Neural cell (in vitro differentiated cells): ENCODE measurements at regions not wholly inside any gene's neighbourhood (a gene's known extent, or its start where the extent isn't known, plus 50 kb on each side); places are given as distances from the start of the nearest gene placed in this dataset.

ENCODE experiments used
- H2AFZ ChIP-seq: fragments of 200-600, 300-800 bp; sonication (generic), shearing (Covaris generic); 2 replicates; pipeline ENCODE4 v1.6.0; 2014; ENCODE audit warnings: low read depth, mild to moderate bottlenecking, antibody characterized with exemption, low read length, moderate library complexity
- H3F3A ChIP-seq: fragments of 200-600 bp; shearing (Covaris generic); 2 replicates; pipeline ENCODE4 v1.6.1; 2016; ENCODE audit warnings: mild to moderate bottlenecking, moderate library complexity, mixed read lengths, antibody characterized with exemption, low read length; ENCODE audit not compliant: insufficient read depth, poor library complexity, severe bottlenecking
- H3K27ac ChIP-seq: fragments of 200-600, 300-800 bp; sonication (generic), shearing (Covaris generic); 2 replicates; pipeline ENCODE4 v1.5.1; 2014; ENCODE audit warnings: mild to moderate bottlenecking, low read length, moderate library complexity
- H3K27me3 ChIP-seq: fragments of 300-800, 200-600 bp; sonication (generic), shearing (Covaris generic); 2 replicates; pipeline ENCODE4 v1.6.0; 2014; ENCODE audit warnings: mild to moderate bottlenecking, low read depth, low read length, moderate library complexity; ENCODE audit not compliant: insufficient read depth
- H3K36me3 ChIP-seq: fragments of 300-800, 200-600 bp; sonication (generic), shearing (Covaris generic); 2 replicates; pipeline ENCODE4 v1.5.1; 2014; ENCODE audit warnings: mild to moderate bottlenecking, antibody characterized with exemption, low read length, moderate library complexity; ENCODE audit not compliant: insufficient read depth
- H3K4me2 ChIP-seq: fragments of 300-800, 200-600 bp; sonication (generic), shearing (Covaris generic); 2 replicates; pipeline ENCODE4 v1.6.0; 2014; ENCODE audit warnings: mild to moderate bottlenecking, low read length
- H3K4me3 ChIP-seq: fragments of 300-800, 200-600 bp; sonication (generic), shearing (Covaris generic); 2 replicates; pipeline ENCODE4 v1.5.1; 2014; ENCODE audit warnings: mild to moderate bottlenecking, low read length, moderate library complexity
- H3K79me2 ChIP-seq: fragments of 200-600 bp; shearing (Covaris generic); replicated peaks from 2 replicates; pipeline ENCODE4 v1.6.0; 2014; ENCODE audit warnings: mild to moderate bottlenecking, low read length, moderate library complexity; ENCODE audit not compliant: insufficient read depth
- H3K9ac ChIP-seq: fragments of 300-800, 200-600 bp; sonication (generic), shearing (Covaris generic); 2 replicates; pipeline ENCODE4 v1.6.1; 2016; ENCODE audit warnings: mild to moderate bottlenecking, low read length, mixed read lengths
- H3K9me2 ChIP-seq: fragments of 200-600 bp; shearing (Covaris generic); 2 replicates; pipeline ENCODE4 v1.6.1; 2016; ENCODE audit warnings: mild to moderate bottlenecking, low read length, mixed read lengths; ENCODE audit not compliant: insufficient read depth
- H3K9me3 ChIP-seq: fragments of 200-600, 300-800 bp; sonication (generic), shearing (Covaris generic); 2 replicates; pipeline ENCODE4 v1.6.1; 2016; ENCODE audit warnings: mild to moderate bottlenecking, mixed run types, low read length, moderate library complexity, mixed read lengths
- H4K20me1 ChIP-seq: fragments of 200-600 bp; shearing (Covaris generic); 2 replicates; pipeline ENCODE4 v1.6.1; 2016; ENCODE audit warnings: mild to moderate bottlenecking, mixed run types; ENCODE audit not compliant: insufficient read depth
- EP300 ChIP-seq: fragments of 450-650 bp; conservative IDR thresholded peaks from 2 replicates; pipeline ENCODE4 v1.6.1; 2014; ENCODE audit warnings: antibody characterized with exemption, mild to moderate bottlenecking, moderate library complexity; ENCODE audit not compliant: poor library complexity, severe bottlenecking
- EZH2 ChIP-seq: fragments of 200-600, 300-800 bp; shearing (Covaris generic), sonication (generic); IDR thresholded peaks from 2 replicates; pipeline ENCODE4 v1.6.1; 2014; ENCODE audit warnings: antibody characterized with exemption, low read length, borderline replicate concordance, mild to moderate bottlenecking; ENCODE audit not compliant: insufficient read depth, poor library complexity, severe bottlenecking
- MXI1 ChIP-seq: fragments of 450-650 bp; conservative IDR thresholded peaks from 2 replicates; pipeline ENCODE4 v1.6.1; 2014; ENCODE audit warnings: antibody characterized with exemption, mild to moderate bottlenecking; ENCODE audit not compliant: poor library complexity, severe bottlenecking
- POLR2AphosphoS5 ChIP-seq: IDR thresholded peaks from 2 replicates; pipeline ENCODE4 v1.6.1; 2012
- RAD21 ChIP-seq: fragments of 450-650 bp; conservative IDR thresholded peaks from 2 replicates; pipeline ENCODE4 v1.6.1; 2014; ENCODE audit warnings: antibody characterized with exemption, mild to moderate bottlenecking, moderate library complexity
- SMC3 ChIP-seq: fragments of 450-650 bp; conservative IDR thresholded peaks from 2 replicates; pipeline ENCODE4 v1.6.1; 2014; ENCODE audit warnings: antibody characterized with exemption, mild to moderate bottlenecking, moderate library complexity; ENCODE audit not compliant: poor library complexity
- TAF1 ChIP-seq: IDR thresholded peaks from 2 replicates; pipeline ENCODE4 v1.6.1; 2012; ENCODE audit warnings: low read depth
- TF ChIP-seq, protein P1 (sequence below): fragments of 450-650 bp; IDR thresholded peaks from 2 replicates; pipeline ENCODE4 v1.5.1; 2014; ENCODE audit warnings: antibody characterized with exemption, mild to moderate bottlenecking, moderate library complexity; ENCODE audit not compliant: poor library complexity, severe bottlenecking
- TF ChIP-seq, protein P2 (sequence below): IDR thresholded peaks from 2 replicates; pipeline ENCODE4 v1.6.1; 2012; ENCODE audit warnings: borderline replicate concordance

DNA sequence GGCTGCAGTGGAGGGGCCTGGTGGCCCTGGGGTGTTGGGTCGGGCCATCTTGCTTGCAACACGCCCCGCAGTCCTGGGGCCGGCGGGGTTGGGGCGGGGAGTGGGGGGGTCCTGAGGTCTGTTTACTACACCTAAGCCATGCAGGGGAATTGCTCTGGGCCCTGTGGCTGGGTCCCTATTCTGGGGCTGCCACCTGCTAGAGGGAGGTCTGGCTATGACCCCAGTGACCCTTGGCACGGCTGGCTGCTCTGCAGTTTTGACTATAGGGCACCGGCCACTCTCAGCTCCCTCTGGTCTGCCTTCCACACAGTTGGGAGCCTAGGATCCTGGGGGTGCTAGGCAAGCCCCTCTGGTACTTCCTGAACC, 170.6 kb upstream of the GLI2 start:
- no peaks in the 10 kb centered on the region for H3K36me3 ChIP-seq
- TF ChIP-seq, protein P1, sequence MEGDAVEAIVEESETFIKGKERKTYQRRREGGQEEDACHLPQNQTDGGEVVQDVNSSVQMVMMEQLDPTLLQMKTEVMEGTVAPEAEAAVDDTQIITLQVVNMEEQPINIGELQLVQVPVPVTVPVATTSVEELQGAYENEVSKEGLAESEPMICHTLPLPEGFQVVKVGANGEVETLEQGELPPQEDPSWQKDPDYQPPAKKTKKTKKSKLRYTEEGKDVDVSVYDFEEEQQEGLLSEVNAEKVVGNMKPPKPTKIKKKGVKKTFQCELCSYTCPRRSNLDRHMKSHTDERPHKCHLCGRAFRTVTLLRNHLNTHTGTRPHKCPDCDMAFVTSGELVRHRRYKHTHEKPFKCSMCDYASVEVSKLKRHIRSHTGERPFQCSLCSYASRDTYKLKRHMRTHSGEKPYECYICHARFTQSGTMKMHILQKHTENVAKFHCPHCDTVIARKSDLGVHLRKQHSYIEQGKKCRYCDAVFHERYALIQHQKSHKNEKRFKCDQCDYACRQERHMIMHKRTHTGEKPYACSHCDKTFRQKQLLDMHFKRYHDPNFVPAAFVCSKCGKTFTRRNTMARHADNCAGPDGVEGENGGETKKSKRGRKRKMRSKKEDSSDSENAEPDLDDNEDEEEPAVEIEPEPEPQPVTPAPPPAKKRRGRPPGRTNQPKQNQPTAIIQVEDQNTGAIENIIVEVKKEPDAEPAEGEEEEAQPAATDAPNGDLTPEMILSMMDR, result no peak
- TF ChIP-seq RAD21 (no peak), POLR2AphosphoS5 (no peak), SMC3 (no peak), EZH2 (no peak), EP300 (no peak), MXI1 (no peak), TAF1 (no peak)
- TF ChIP-seq, protein P2, sequence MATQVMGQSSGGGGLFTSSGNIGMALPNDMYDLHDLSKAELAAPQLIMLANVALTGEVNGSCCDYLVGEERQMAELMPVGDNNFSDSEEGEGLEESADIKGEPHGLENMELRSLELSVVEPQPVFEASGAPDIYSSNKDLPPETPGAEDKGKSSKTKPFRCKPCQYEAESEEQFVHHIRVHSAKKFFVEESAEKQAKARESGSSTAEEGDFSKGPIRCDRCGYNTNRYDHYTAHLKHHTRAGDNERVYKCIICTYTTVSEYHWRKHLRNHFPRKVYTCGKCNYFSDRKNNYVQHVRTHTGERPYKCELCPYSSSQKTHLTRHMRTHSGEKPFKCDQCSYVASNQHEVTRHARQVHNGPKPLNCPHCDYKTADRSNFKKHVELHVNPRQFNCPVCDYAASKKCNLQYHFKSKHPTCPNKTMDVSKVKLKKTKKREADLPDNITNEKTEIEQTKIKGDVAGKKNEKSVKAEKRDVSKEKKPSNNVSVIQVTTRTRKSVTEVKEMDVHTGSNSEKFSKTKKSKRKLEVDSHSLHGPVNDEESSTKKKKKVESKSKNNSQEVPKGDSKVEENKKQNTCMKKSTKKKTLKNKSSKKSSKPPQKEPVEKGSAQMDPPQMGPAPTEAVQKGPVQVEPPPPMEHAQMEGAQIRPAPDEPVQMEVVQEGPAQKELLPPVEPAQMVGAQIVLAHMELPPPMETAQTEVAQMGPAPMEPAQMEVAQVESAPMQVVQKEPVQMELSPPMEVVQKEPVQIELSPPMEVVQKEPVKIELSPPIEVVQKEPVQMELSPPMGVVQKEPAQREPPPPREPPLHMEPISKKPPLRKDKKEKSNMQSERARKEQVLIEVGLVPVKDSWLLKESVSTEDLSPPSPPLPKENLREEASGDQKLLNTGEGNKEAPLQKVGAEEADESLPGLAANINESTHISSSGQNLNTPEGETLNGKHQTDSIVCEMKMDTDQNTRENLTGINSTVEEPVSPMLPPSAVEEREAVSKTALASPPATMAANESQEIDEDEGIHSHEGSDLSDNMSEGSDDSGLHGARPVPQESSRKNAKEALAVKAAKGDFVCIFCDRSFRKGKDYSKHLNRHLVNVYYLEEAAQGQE, result no peak
- H3K9me2 ChIP-seq, result no peaks in the 10 kb centered on the region
- H2AFZ ChIP-seq, result no peak overlapping the region
- no peaks in the 10 kb centered on the region for H3K27me3 ChIP-seq
- no peak overlapping the region for H3K27ac ChIP-seq
- no peak overlapping the region for H3K4me3 ChIP-seq
- H3K9ac ChIP-seq, result no peak overlapping the region
- H3K9me3 ChIP-seq, result no peaks in the 10 kb centered on the region
- no peaks in the 10 kb centered on the region for H3F3A ChIP-seq
- no peaks in the 10 kb centered on the region for H3K79me2 ChIP-seq
- H3K4me2 ChIP-seq, result no peak overlapping the region
- H4K20me1 ChIP-seq, result no peaks in the 10 kb centered on the region

DNA sequence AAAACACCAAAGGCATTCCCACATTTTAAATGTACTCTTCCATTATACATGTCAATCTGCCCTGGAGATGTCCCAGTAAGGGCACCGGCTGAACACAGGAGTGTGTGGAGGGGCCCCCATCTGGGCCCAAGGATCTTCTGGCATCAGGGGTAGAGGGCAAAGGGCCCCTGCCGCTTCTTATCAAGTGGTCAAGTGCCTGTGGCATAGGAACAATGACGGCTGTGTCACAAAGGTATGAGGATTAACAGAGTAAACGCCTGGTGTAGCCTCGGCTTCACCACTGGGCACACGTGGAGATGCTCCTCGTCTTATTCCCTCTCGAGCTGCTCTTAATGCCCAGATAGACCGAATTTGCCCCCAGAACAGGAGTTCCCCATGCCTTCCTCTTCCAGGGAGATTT, 169.7 kb upstream of the GLI2 start:
- Histone ChIP-seq H4K20me1 (no peaks in the 10 kb centered on the region), H3F3A (no peaks in the 10 kb centered on the region), H3K79me2 (no peaks in the 10 kb centered on the region), H2AFZ (no peak overlapping the region), H3K27me3 (no peaks in the 10 kb centered on the region), H3K9me3 (no peaks in the 10 kb centered on the region), H3K4me3 (no peak overlapping the region), H3K9me2 (no peaks in the 10 kb centered on the region), H3K27ac (no peak overlapping the region), H3K9ac (no peak overlapping the region), H3K36me3 (no peaks in the 10 kb centered on the region), H3K4me2 (no peak overlapping the region)
- no peak for TF ChIP-seq RAD21
- TF ChIP-seq EZH2, result no peak
- no peak for TF ChIP-seq MXI1
- no peak for TF ChIP-seq POLR2AphosphoS5
- TF ChIP-seq, protein P1, result no peak
- TF ChIP-seq SMC3, result no peak
- no peak for TF ChIP-seq EP300
- no peak for TF ChIP-seq TAF1
- TF ChIP-seq, protein P2, result no peak
